B cell (primary cell): ENCODE measurements at regions not wholly inside any gene's neighbourhood (a gene's known extent, or its start where the extent isn't known, plus 50 kb on each side); places are given as distances from the start of the nearest gene placed in this dataset.

Source experiments
- CTCF ChIP-seq: fragments of 200-600 bp; IDR thresholded peaks from one replicate; pipeline ENCODE4 v1.8.0; 2022; ENCODE audit warnings: antibody characterized with exemption, mild to moderate bottlenecking
- EZH2 ChIP-seq: IDR thresholded peaks from 2 replicates; pipeline ENCODE4 v1.6.1; 2012; ENCODE audit warnings: borderline replicate concordance, low read depth, mild to moderate bottlenecking, moderate library complexity, low read length; ENCODE audit not compliant: insufficient read depth, poor library complexity, severe bottlenecking

- TF ChIP-seq CTCF (no peak), EZH2 (no peak)
Measured at GRCh38 chr3:111339017-111339416, 203.0 kb upstream of the CD96 start.
